Liver (tissue), 7 donors: ENCODE measurements at regions not wholly inside any gene's neighbourhood (a gene's known extent, or its start where the extent isn't known, plus 50 kb on each side); places are given as distances from the start of the nearest gene placed in this dataset.

Source experiments
- DNase-seq: peaks from one replicate; pipeline ENCODE4 v3.0.0-alpha.2; 2017; ENCODE audit warnings: low spot score
- H3K27ac ChIP-seq, 2 donors: one replicate each; pipeline ENCODE4 v1.7.0; 2013; ENCODE audit warnings: inconsistent platforms in 2 of 2, low read length in 2 of 2, control low read depth in 1 of 2, low read depth in 1 of 2, mild to moderate bottlenecking in 1 of 2
- H3K27me3 ChIP-seq, 4 donors: one replicate each; pipeline versions ENCODE4 v1.6.1 to v1.7.0; 2013; ENCODE audit warnings: low read length in 3 of 4, inconsistent platforms in 1 of 4, mild to moderate bottlenecking in 1 of 4, moderate library complexity in 1 of 4; ENCODE audit not compliant: control insufficient read depth in 4 of 4, insufficient read depth in 4 of 4
- H3K36me3 ChIP-seq, 4 donors: one replicate each; pipeline versions ENCODE4 v1.6.1 to v1.7.0; 2013; ENCODE audit warnings: low read length in 3 of 4, mild to moderate bottlenecking in 3 of 4, low read depth in 1 of 4, moderate library complexity in 1 of 4; ENCODE audit not compliant: control insufficient read depth in 4 of 4, insufficient read depth in 3 of 4
- H3K4me1 ChIP-seq, 4 donors: one replicate each; pipeline versions ENCODE4 v1.6.1 to v1.7.0; 2013; ENCODE audit warnings: low read length in 3 of 4, mild to moderate bottlenecking in 3 of 4, moderate library complexity in 1 of 4; ENCODE audit not compliant: control insufficient read depth in 4 of 4, insufficient read depth in 4 of 4
- H3K4me3 ChIP-seq, 3 donors: one replicate each; pipeline versions ENCODE4 v1.6.1 to v1.7.0; 2013; ENCODE audit warnings: low read length in 3 of 3, control low read depth in 1 of 3, low read depth in 1 of 3, mild to moderate bottlenecking in 1 of 3
- H3K9ac ChIP-seq, 2 donors: one replicate each; pipeline ENCODE4 v1.7.0; 2013; ENCODE audit warnings: low read length in 2 of 2, mild to moderate bottlenecking in 2 of 2, moderate library complexity in 2 of 2, control low read depth in 1 of 2, low read depth in 1 of 2
- H3K9me3 ChIP-seq, 4 donors: one replicate each; pipeline versions ENCODE4 v1.6.1 to v1.7.0; 2013; ENCODE audit warnings: low read length in 3 of 4; ENCODE audit not compliant: control insufficient read depth in 4 of 4
- EGR1 ChIP-seq, 2 donors: IDR thresholded peaks; 2 replicates each; pipeline ENCODE4 v1.6.1; 2016 to 2018; ENCODE audit warnings: antibody characterized with exemption in 2 of 2, low read depth in 2 of 2
- FOXA1 ChIP-seq: IDR thresholded peaks from 2 replicates; pipeline ENCODE4 v1.6.1; 2016; ENCODE audit warnings: antibody characterized with exemption
- FOXA2 ChIP-seq: IDR thresholded peaks from 2 replicates; pipeline ENCODE4 v1.6.1; 2016; ENCODE audit warnings: antibody characterized with exemption
- GABPA ChIP-seq, 2 donors: IDR thresholded peaks in 1 of 2; conservative IDR thresholded peaks in 1 of 2; 2 replicates each; pipeline ENCODE4 v1.6.1; 2016; ENCODE audit warnings: antibody characterized with exemption in 2 of 2, mild to moderate bottlenecking in 1 of 2, moderate library complexity in 1 of 2
- HNF4A ChIP-seq, 2 donors: conservative IDR thresholded peaks; 2 replicates each; pipeline ENCODE4 v1.6.1; 2016; ENCODE audit warnings: antibody characterized with exemption in 2 of 2, mild to moderate bottlenecking in 2 of 2
- HNF4G ChIP-seq: IDR thresholded peaks from 2 replicates; pipeline ENCODE4 v1.6.1; 2016; ENCODE audit warnings: antibody characterized with exemption
- JUND ChIP-seq, 2 donors: IDR thresholded peaks; 2 replicates each; pipeline ENCODE4 v1.6.1; 2016; ENCODE audit warnings: antibody characterized with exemption in 2 of 2
- NR2F2 ChIP-seq: IDR thresholded peaks from 2 replicates; pipeline ENCODE4 v1.6.1; 2016; ENCODE audit warnings: antibody characterized with exemption
- RAD21 ChIP-seq, 2 donors: IDR thresholded peaks; 2 replicates each; pipeline ENCODE4 v1.6.1; 2016; ENCODE audit warnings: antibody characterized with exemption in 2 of 2, mild to moderate bottlenecking in 2 of 2
- RXRA ChIP-seq, 2 donors: IDR thresholded peaks; 2 replicates each; pipeline ENCODE4 v1.6.1; 2017 to 2018; ENCODE audit warnings: antibody characterized with exemption in 2 of 2, mild to moderate bottlenecking in 1 of 2
- SP1 ChIP-seq: IDR thresholded peaks from 2 replicates; pipeline ENCODE4 v1.6.1; 2018; ENCODE audit warnings: antibody characterized with exemption, mild to moderate bottlenecking
- TAF1 ChIP-seq: conservative IDR thresholded peaks from 2 replicates; pipeline ENCODE4 v1.6.1; 2016; ENCODE audit warnings: antibody characterized with exemption, mild to moderate bottlenecking
- YY1 ChIP-seq: IDR thresholded peaks from 2 replicates; pipeline ENCODE4 v1.6.1; 2016; ENCODE audit warnings: antibody characterized with exemption, mild to moderate bottlenecking
- TF ChIP-seq, protein P1 (sequence below): IDR thresholded peaks from 2 replicates; pipeline ENCODE4 v1.6.1; 2016; ENCODE audit warnings: antibody characterized with exemption
- TF ChIP-seq, protein P2 (sequence below): IDR thresholded peaks from 2 replicates; pipeline ENCODE4 v1.6.1; 2016; ENCODE audit warnings: antibody characterized with exemption
- TF ChIP-seq, protein P3 (sequence below): IDR thresholded peaks from 2 replicates; pipeline ENCODE4 v1.6.1; 2016; ENCODE audit warnings: antibody characterized with exemption, mild to moderate bottlenecking
- TF ChIP-seq, protein P4 (sequence below): IDR thresholded peaks from 2 replicates; pipeline ENCODE4 v1.6.1; 2016; ENCODE audit warnings: antibody characterized with exemption
- TF ChIP-seq, protein P5 (sequence below): fragments of 150-350 bp; IDR thresholded peaks from 2 replicates; pipeline ENCODE4 v1.5.1; 2017; ENCODE audit warnings: improper control_type of control experiment, low read depth, low read length; ENCODE audit not compliant: missing input control
- donor health status: healthy.
- donor health status: healthy.
- donor health status: healthy.
- donor health status: healthy.

DNA sequence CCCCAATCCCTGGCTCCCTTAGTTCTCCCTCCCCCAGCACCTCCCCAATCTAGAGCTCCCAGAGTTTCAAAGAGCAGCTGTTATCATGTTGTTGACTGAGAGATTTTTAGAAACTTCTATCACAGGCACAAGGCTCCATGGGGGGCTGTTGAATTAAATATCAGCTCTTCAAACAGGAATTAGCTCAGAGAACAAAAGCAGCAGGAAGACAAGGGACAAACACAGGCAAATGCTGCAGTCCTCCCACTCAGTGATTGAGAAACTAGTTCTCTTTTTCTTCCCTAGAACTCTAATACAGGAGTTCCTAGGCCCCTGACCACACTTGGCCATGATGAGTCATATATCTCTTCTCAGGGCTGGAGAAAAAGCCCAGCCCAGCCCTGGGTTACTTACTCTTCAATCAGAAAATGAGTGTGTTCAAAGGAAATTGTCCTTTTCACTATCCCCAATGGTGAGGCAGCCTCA, 262.1 kb downstream of the IGSF11 start (continued):
- TF ChIP-seq FOXA2 = no peak
- no peak for TF ChIP-seq JUND (IDR thresholded peaks at IDR 0.05)
- TF ChIP-seq, protein P1, sequence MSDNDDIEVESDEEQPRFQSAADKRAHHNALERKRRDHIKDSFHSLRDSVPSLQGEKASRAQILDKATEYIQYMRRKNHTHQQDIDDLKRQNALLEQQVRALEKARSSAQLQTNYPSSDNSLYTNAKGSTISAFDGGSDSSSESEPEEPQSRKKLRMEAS = no peak
- no peak for TF ChIP-seq FOXA1
- TF ChIP-seq RAD21 (IDR thresholded peaks at IDR 0.05) = no peak
- no peak for TF ChIP-seq HNF4A (conservative IDR thresholded peaks at IDR 0.05)

DNA sequence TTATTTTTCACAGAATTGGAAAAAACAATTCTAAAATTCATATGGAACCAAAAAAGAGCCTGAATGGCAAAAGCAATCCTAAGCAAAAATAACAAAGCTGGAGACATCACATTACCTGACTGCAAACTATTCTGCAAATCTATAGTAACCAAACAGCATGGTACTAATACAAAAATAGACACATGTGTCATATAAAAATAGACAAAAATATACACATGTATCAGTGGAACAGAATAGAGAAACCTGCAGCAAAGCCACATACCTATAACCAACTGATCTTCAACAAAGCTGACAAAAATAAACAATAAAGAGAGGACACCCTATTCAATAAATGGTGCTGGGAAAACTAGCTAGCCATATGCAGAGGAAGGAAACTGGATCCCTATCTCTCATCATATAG, 259.6 kb downstream of the IGSF11 start:
- Histone ChIP-seq H3K27me3 (no peaks in the 10 kb centered on the region), H3K36me3 (no peaks in the 10 kb centered on the region), H3K4me1 (no peaks in the 10 kb centered on the region), H3K9me3 (no peaks in the 10 kb centered on the region), H3K27ac (no peak overlapping the region), H3K4me3 (no peak overlapping the region), H3K9ac (no peak overlapping the region)
- no peak for DNase-seq
- TF ChIP-seq YY1 (no peak), NR2F2 (no peak), GABPA (IDR thresholded peaks at IDR 0.05 in 1 of 2, conservative IDR thresholded peaks at IDR 0.05 in 1 of 2) (no peak), HNF4G (no peak), EGR1 (IDR thresholded peaks at IDR 0.05; ENCODE audit: low read depth in 2 of 2) (no peak), TAF1 (no peak), RAD21 (IDR thresholded peaks at IDR 0.05) (no peak), RXRA (IDR thresholded peaks at IDR 0.05) (no peak), FOXA2 (no peak), JUND (IDR thresholded peaks at IDR 0.05) (no peak), FOXA1 (no peak), SP1 (no peak)
- TF ChIP-seq, protein P2, sequence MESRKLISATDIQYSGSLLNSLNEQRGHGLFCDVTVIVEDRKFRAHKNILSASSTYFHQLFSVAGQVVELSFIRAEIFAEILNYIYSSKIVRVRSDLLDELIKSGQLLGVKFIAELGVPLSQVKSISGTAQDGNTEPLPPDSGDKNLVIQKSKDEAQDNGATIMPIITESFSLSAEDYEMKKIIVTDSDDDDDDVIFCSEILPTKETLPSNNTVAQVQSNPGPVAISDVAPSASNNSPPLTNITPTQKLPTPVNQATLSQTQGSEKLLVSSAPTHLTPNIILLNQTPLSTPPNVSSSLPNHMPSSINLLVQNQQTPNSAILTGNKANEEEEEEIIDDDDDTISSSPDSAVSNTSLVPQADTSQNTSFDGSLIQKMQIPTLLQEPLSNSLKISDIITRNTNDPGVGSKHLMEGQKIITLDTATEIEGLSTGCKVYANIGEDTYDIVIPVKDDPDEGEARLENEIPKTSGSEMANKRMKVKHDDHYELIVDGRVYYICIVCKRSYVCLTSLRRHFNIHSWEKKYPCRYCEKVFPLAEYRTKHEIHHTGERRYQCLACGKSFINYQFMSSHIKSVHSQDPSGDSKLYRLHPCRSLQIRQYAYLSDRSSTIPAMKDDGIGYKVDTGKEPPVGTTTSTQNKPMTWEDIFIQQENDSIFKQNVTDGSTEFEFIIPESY = no peak
- TF ChIP-seq, protein P3, sequence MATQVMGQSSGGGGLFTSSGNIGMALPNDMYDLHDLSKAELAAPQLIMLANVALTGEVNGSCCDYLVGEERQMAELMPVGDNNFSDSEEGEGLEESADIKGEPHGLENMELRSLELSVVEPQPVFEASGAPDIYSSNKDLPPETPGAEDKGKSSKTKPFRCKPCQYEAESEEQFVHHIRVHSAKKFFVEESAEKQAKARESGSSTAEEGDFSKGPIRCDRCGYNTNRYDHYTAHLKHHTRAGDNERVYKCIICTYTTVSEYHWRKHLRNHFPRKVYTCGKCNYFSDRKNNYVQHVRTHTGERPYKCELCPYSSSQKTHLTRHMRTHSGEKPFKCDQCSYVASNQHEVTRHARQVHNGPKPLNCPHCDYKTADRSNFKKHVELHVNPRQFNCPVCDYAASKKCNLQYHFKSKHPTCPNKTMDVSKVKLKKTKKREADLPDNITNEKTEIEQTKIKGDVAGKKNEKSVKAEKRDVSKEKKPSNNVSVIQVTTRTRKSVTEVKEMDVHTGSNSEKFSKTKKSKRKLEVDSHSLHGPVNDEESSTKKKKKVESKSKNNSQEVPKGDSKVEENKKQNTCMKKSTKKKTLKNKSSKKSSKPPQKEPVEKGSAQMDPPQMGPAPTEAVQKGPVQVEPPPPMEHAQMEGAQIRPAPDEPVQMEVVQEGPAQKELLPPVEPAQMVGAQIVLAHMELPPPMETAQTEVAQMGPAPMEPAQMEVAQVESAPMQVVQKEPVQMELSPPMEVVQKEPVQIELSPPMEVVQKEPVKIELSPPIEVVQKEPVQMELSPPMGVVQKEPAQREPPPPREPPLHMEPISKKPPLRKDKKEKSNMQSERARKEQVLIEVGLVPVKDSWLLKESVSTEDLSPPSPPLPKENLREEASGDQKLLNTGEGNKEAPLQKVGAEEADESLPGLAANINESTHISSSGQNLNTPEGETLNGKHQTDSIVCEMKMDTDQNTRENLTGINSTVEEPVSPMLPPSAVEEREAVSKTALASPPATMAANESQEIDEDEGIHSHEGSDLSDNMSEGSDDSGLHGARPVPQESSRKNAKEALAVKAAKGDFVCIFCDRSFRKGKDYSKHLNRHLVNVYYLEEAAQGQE = no peak
- TF ChIP-seq, protein P4, sequence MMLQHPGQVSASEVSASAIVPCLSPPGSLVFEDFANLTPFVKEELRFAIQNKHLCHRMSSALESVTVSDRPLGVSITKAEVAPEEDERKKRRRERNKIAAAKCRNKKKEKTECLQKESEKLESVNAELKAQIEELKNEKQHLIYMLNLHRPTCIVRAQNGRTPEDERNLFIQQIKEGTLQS = no peak
- TF ChIP-seq, protein P5, sequence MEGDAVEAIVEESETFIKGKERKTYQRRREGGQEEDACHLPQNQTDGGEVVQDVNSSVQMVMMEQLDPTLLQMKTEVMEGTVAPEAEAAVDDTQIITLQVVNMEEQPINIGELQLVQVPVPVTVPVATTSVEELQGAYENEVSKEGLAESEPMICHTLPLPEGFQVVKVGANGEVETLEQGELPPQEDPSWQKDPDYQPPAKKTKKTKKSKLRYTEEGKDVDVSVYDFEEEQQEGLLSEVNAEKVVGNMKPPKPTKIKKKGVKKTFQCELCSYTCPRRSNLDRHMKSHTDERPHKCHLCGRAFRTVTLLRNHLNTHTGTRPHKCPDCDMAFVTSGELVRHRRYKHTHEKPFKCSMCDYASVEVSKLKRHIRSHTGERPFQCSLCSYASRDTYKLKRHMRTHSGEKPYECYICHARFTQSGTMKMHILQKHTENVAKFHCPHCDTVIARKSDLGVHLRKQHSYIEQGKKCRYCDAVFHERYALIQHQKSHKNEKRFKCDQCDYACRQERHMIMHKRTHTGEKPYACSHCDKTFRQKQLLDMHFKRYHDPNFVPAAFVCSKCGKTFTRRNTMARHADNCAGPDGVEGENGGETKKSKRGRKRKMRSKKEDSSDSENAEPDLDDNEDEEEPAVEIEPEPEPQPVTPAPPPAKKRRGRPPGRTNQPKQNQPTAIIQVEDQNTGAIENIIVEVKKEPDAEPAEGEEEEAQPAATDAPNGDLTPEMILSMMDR = no peak
- TF ChIP-seq, protein P1 = no peak
